ENCODE measurements at regions not wholly inside any gene's neighbourhood (a gene's known extent, or its start where the extent isn't known, plus 50 kb on each side); places are given as distances from the start of the nearest gene placed in this dataset.

- TF ChIP-seq TBX3 (IDR thresholded peaks at IDR 0.05; ENCODE audit: borderline replicate concordance) (no peak), SOX6 (IDR thresholded peaks at IDR 0.05) (no peak), SOX6 (CRISPR knock-in tag; IDR thresholded peaks at IDR 0.05) (no peak), KLF16 (CRISPR knock-in tag; IDR thresholded peaks at IDR 0.05) (no peak)
Observed at GRCh38 chr9:27752069-27752468, 178.8 kb upstream of the C9orf72 start (continued).

DNA sequence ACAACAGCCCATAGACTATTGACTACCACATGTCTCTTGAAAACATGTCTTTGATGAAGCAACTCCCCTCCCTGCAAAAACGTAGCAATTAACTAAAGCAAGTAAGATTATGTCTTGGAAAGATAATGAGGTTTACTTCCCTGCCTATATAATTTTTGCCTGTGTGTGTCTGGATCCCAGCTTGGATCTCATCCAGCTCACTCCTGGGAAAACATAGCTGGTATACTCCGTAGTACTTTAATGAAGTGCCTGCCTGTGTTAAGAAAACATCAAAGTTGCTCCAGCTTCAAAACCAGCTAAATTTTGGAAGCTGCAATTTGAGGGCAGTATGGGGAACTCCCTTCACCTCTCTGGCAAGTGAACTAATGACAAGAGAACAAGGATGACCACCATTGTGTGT, 182.6 kb upstream of the C9orf72 start:
- intact Hi-C loops (cut with micrococcal nuclease; ENCODE audit: unreplicated experiment) (no loop called here), in situ Hi-C loops (cut with HindIII; ENCODE audit: extremely low pct_ligation_motif_present, low pct_unique_long_range_greater_than_20kb) (no loop called here)
- DNase-seq (ENCODE audit: low spot score) (no peak), FAIRE-seq (no peak), ATAC-seq (no peak)
- H2AFZ ChIP-seq (ENCODE audit: low read length) = no peak overlapping the region
- TF ChIP-seq TEAD2 (CRISPR knock-in tag; IDR thresholded peaks at IDR 0.05) (no peak), HIVEP1 (CRISPR knock-in tag; IDR thresholded peaks at IDR 0.05) (no peak), ZNF775 (CRISPR knock-in tag; IDR thresholded peaks at IDR 0.05; ENCODE audit: borderline replicate concordance) (no peak), ZNF44 (CRISPR knock-in tag; IDR thresholded peaks at IDR 0.05) (no peak), ZFY (CRISPR knock-in tag; IDR thresholded peaks at IDR 0.05) (no peak), STAG1 (CRISPR knock-in tag; IDR thresholded peaks at IDR 0.05) (no peak), BCL6 (CRISPR knock-in tag; IDR thresholded peaks at IDR 0.05) (no peak), FOXO1 (CRISPR knock-in tag; IDR thresholded peaks at IDR 0.05) (no peak)
- no peaks in the 10 kb centered on the region for H3K9me3 ChIP-seq (ENCODE audit: low read length)
- no peak overlapping the region for H3K4me3 ChIP-seq (replicated peaks in 1 of 3; ENCODE audit: insufficient read depth in 1 of 3, low read depth in 2 of 3, low read length in 3 of 3)
- ChIA-PET POLR2A (no interaction called here), CTCF (ENCODE audit: low intra/inter-chr PET ratio, low total read pairs) (no interaction called here)
- no peak overlapping the region for H3K9ac ChIP-seq (ENCODE audit: insufficient read depth, low read depth, low read length)
- no peaks in the 10 kb centered on the region for H3K27me3 ChIP-seq (ENCODE audit: control insufficient read depth in 1 of 2, insufficient read depth in 2 of 2, low read length in 2 of 2)
- H4K20me1 ChIP-seq (ENCODE audit: insufficient read depth, low read length) = no peaks in the 10 kb centered on the region
- no peak overlapping the region for H3K27ac ChIP-seq (ENCODE audit: extremely low read length, insufficient read depth, low read length)
- no peaks in the 10 kb centered on the region for H3K79me2 ChIP-seq (ENCODE audit: insufficient read depth, low read length)
- no peaks in the 10 kb centered on the region for H3K36me3 ChIP-seq (replicated peaks in 1 of 2; ENCODE audit: control insufficient read depth in 1 of 2, insufficient read depth in 2 of 2, low read length in 2 of 2)
- no peak overlapping the region for H3K4me2 ChIP-seq (ENCODE audit: low read depth, low read length)
- H3K4me1 ChIP-seq (ENCODE audit: insufficient read depth, low read length) = no peaks in the 10 kb centered on the region
- no TSS peak for BruUV-seq (replicated peaks)
- WGBS (ENCODE audit: low lambda C conversion rate) = 0% methylated on average over 2 of the region's 2 CpGs
